HuH-7.5 (cell line): ENCODE measurements at regions not wholly inside any gene's neighbourhood (a gene's known extent, or its start where the extent isn't known, plus 50 kb on each side); places are given as distances from the start of the nearest gene placed in this dataset.

Experiments used
- DNase-seq: peaks from one replicate; pipeline ENCODE4 v3.0.0; 2011; ENCODE audit warnings: low spot score

DNA sequence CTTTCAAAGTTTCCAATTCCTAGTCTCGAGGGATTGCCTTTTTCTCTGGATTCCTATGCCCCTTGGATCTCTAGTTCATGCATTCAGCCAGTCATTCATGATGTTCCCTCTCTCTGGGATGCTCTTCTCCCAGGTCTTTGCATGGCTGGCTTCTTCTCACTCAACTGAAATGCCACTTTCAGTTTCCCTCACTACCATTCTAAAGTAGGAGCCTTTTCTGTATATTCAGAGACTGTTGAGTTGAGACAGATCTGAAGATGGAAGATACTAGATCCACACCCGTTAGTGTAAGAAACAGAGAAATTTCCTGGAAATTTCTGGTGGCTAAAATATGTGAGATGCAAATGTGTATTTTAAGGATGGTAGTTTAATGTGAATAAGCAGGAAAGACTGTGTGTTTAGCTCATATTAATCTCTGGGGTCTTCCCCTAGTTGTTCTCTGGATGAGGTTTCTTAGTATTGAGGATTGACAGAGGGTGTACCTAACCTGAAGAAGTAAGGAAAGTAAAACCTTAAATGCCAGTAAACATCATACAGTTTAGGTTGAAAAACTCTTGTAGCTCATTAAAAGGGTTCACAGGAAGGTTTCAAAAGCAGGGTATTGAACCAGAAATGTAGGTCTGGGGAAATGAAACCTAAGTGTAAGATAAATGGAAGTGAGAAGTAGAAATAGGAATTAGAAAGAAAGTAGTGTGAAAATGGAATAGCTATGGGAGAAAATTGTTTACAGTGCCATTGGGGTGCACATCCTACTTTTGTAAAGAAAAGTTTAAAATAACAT is 331.3 kb downstream of the NDFIP2 start:
- no peak for DNase-seq

DNA sequence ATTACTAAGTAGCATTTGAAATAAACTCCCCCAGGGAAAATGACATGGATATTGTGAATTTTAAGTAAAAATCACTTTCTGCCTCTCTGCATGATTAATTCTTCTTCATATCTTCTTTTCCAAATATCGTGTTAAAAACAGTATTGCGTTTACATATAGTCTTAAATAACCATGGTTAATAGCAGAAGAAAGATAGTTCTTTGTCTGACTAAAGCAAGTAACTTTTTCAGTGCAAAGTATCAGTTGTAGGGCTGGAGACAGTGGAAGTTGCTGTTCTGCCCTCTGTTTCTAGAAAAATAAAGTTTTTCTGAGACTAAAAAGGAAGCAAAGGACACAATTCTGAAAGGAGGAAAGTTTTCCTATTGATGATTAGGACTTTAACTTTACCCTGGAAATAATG is 330.2 kb downstream of the NDFIP2 start:
- no peak for DNase-seq

DNA sequence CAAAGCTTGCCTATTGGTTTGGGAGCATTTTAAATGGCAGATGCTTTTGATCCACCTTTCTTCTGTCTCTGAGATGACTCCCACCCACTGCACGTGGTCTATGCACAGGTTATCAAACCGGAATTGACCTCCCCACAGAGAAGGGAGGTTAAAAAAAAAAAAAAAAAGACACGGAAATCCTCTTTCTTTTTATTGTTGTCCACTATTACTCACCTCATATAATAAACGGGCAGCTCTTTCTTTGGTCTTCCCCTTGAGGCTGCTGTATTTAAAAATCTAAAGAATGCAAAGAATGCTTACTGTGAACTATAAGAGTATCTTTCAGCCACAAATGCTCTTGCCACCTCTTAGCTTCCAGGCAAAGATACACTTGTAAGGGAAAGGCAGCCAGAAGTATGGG is 329.7 kb downstream of the NDFIP2 start:
- no peak for DNase-seq

DNA sequence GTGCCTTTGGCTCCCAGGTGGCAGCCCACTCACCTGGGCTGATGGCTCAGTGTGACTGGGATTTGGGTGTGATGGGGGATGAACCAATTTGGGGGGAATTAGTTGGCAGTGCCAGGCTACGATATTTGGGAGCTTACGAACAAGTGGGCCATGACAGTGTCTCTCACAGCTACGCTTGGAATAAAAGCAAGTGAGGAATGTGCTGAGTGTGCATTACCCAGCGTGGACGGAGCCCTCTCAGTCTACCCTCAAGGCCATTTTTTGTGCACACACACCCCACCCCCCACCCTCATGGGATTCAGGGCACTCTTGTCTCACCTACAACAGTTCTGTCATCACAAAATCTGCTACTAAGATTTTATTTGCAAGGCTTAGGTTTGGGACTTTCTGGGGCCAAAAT is 329.1 kb downstream of the NDFIP2 start:
- no peak for DNase-seq

DNA sequence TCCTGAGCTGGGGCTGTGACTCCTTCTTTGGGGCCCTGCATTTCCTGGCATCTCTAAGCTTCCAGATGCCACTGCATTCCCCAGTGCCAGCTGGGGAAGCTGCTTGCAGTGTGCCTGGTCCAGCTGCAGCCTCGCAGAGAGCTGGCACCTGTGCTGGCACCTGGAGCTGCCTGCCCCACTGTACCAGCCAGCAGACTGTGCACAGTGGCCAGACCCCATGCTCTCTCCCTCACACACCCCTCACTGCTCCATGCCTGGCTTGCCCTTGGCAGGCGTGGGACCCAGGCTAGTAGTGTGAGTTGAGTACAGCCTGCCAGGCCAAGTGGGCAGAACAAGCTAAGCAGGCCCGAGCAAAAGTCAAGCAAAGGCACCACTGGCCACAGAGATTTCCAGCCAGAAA is 327.5 kb downstream of the NDFIP2 start:
- no peak for DNase-seq

DNA sequence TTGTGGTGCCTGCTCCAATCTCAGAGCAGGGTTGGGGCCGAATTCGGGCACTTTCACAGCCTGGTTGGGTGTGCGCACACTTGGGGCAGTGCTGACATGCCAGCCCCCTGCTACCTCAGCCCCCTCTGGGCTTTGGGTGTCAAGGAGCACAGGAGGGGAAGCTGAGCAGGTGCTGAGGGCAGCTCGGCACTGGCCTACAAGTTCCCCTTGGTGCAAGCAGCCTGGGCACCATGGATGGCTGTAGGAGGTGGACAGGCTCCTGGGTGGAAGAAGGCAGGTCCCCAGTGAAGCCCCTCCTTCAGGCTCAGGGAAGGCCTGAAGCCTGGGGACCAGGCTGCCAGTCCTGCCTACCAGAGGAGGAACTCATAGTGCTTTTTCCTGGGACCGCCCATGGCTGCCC is 326.6 kb downstream of the NDFIP2 start:
- no peak for DNase-seq

DNA sequence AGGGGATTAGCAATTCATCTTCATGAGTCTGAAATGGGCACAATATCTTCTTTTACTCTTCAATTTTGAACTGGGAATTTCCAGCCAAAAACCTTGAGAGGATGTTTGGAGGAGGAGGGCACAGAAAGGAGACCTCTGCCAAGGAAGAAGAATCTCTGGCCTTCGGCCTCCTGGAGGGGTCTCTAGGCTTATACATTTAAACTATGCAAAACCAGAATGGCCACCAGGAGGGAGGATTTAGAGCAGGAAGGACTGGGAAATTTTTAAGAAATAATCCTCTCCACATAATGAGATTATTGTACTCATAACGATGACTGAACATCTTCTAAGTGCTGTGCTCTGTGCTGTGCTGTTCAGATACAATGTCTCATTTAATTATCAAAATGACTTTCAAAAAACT is 325.9 kb downstream of the NDFIP2 start:
- DNase-seq, result no peak

DNA sequence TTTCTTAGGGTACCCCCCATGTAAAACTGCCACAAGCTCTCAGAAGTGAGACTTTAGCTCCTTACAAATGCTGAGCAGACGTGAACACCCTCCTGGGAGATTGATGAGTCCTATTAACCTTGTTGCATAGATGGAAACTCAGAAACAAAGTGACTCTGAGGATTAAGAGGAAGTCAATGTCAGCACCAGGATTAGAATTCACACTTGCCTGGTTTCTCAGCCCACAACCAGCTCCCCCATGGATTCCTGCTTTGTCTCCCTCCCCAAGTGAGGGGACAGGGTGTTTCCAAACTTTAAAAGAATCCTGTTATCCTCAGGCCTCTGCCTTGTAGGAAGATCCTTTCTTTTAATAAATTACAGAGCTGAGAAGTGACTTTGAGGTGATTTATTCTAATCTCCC is 324.4 kb downstream of the NDFIP2 start:
- DNase-seq, result no peak

DNA sequence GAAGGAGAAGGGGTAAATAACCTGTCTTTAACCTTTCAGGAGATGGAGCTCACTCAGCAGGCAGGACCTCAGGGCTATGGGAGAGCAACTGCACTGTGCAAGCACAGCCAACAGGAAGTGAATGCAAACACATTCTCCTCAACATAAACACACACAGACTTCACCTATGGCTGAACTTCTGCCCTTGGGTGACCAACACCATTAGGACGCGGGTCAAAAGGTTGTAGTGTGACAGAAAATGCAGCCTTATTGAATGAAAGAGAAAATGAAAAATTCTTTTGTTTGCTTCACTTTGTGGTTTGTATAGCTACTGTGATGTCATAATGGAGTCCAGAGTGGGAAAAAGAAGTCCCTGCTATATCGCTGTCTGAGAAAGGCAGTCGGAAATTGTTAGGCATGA is 323.0 kb downstream of the NDFIP2 start:
- peak; percentile 31 for DNase-seq

DNA sequence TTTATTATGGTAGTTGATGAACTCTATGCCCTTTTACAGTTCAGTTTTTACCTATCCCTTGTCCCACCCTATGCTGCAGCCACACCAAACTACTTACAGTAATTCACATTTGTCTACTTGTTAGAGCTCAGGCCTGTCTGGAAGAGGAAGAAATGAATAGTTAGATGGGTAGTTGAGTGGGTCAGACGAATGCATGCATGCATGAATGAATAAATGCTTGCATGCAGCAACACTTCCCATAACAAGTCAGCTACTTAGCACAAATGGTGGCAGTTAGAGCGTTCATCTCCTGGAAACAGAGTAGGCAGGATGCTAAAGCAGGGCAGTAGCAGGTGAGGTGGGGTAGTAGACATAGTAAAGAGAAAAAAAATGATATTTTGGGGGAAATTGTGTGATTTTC is 322.3 kb downstream of the NDFIP2 start:
- no peak for DNase-seq

DNA sequence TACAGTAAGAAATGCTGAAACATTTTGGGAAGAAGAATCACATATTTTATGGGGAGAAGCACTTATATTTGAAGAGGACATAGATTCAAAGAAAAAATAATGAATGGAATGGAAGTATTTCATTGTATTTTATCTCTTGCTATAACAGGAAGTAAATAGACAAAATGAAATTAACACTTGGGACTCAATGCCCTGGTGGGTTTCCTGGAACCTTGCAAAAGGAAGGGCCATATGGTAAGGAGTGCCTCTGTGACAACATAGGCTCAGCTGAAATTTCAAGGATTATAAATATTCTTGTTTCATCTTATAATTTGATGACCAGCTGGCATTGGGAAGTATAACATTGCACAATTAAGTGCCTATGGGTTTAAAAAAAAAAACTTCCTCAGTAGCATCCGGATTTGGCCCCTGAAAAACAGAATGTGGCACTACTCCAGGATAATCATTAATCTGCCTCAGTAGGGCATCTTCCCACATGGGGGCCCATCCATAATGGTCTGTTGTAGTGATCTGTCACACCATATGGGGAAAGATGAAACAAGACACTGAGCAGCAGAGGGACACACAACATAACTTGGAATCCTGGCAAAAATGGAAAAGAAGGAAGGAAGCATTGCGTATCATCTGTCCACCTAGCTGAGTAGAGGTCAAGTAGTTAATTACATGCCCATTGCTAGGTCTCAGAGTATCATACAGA is 321.6 kb downstream of the NDFIP2 start:
- no peak for DNase-seq

DNA sequence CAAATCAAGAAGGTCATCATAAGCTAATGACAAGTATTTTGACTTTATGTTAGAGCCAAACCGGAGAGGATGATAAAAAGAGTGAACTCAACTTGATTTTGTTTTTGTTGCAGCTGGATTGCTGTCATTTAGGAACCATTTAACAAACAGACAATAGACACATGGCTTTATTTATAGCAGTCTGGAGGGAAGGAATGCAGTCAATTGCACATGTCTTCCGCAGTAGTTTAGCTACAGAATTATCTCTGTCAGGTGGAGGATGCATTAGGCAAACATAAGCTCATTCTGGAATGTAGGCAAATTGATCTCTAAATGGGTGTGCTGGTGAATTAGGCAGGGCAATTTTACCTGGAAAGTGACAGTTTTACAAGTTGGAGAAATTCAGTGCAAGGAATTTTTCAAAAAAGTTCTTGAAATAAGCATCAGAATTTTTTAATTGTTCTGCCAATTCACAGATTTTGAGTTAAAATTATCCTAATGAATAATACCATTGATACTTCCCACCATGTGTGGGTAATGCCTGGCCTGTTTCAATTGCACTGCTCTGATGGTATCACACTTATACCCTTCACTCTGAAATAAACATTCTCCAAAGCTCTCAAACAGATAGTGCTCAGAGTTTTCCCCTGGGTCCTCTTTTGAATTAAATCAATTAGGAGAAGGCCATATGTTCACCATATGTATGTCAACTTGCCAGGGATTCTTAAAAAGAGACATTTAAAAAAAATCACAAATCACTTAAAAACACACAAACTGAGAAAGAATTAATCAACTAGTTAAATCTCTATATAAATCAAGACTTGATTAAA is 318.3 kb downstream of the NDFIP2 start:
- no peak for DNase-seq

DNA sequence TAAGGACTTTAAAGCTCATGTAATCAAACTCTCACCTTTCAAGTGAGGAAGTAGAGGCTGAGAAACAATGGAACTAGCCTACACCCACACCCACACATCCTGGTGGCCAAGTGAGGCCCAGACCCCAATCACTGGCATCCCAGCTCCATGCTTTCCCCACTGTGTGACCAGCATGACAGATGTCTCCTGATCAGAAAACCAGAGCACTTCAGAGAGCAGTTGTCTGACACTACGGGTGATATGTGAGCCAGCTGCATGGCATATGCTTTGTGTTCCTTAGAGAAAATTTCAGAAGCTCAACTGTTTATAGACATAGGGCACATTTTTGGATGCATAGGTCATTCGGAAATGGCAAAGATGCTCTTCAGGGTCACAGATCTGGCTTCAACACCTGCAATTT is 315.2 kb downstream of the NDFIP2 start:
- DNase-seq, result no peak

DNA sequence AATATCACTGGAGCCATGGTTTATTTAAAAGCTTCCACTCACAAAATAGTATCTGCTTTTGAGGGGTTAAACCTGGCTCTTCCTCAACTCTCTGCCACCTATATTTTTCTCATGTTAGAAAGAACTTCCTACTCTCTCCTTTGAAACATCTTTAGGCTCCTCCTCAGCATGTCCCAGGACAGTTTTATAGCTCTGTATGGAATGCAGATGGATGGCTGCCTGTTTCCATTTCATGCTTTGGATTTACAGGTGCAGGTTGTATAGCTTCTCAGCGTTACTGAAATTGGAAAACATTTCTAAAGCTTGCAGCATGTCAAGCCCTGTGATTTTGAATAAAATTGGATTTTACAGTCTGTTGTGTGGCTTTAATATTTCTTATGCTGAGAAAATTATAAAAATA is 314.0 kb downstream of the NDFIP2 start:
- DNase-seq, result no peak

DNA sequence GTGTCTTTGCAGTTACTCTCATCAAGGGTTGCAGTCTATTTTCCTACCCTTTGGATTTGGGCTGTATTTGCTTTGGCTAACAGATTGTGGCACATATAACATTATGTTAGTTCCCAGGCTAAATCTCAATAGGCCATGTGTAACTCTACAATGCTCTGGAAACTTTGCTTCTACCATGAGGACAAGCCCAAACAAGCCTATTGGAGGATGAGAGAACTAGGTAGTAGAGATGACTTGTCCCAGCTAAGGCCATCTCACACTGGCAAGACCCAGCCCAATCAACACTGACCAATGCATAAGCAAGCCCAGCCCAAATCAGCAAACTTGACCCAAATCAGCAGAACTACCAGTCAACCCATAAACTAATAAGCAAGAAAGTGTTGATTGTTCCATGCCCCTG is 311.8 kb downstream of the NDFIP2 start:
- no peak for DNase-seq

DNA sequence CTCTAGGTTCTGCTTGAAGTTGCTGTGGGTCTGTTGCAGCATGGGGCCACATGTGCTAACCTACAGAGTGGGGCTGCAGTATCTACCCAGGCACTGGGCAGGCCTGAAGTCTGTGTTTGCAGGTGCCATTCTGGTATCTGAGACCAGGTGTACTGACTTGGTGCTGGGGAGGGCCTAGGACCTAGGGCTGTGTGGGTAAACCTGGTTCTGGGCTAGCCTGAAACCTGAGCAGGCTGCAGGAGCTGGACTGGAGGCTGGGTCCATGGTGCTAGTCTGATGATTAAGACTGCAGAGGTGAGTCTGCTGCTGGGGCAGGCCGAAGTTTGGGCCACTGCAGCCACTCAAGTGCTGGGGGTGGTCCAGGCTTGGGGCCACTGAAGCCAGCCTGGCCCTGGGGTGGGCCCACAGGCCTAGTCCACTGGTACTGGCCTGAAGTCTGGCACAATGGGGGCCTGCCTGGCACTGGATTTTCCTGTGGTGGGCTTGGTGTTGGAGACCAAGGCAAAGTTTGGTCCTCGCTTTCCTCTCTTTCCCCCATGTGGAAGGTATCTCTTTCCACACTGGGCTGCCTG is 310.6 kb downstream of the NDFIP2 start:
- DNase-seq, result no peak

DNA sequence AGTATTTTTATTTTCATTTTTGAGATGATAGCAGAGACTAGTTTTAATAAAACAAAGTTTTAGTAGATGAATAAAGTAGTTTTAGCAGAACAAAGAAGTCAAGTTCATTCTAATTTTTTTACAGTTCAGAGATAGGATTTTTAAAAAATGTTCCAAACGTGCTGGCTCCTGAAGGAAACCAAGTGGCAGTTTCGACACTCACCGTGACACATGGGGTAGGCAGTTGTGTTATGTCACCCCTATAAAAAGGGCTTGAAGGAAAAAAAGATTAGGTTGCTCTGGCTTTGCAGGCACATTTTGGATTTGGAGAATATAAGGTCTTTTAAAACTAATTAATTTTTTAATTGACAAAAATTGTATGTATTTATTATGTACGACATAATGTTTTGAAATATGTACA is 305.2 kb downstream of the NDFIP2 start:
- DNase-seq, result no peak

DNA sequence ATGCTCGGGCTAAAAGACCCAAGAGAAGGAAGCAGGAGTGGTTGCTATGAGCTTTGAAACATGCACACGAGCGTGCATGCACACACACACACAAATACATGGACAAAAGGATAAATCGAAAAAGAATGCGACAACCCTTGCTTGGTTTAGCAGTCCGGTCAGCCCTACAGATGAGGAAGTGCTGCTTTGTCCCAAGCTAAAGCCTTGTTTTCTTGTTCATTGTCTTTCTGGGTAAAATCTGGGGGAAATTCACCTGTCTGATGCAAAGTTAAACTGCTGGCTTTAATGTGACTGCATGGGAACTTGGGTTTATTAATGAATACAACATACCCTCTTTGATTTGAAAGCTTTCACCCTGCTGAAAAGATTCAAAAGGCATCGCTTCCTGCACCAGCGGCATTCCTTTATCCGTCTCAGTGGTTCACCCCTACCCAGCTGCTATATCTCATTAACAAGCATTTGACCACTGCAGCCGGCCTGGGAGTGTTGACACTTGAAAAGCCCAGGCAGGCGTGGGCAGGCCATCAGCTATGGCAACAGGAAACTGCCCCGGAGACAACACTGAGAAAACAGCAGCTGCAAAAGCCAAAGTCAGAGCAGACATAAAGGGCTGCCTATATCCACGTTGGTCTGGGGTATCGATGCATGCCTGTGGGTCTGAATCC is 301.7 kb downstream of the NDFIP2 start:
- DNase-seq, result peak; percentile 20

DNA sequence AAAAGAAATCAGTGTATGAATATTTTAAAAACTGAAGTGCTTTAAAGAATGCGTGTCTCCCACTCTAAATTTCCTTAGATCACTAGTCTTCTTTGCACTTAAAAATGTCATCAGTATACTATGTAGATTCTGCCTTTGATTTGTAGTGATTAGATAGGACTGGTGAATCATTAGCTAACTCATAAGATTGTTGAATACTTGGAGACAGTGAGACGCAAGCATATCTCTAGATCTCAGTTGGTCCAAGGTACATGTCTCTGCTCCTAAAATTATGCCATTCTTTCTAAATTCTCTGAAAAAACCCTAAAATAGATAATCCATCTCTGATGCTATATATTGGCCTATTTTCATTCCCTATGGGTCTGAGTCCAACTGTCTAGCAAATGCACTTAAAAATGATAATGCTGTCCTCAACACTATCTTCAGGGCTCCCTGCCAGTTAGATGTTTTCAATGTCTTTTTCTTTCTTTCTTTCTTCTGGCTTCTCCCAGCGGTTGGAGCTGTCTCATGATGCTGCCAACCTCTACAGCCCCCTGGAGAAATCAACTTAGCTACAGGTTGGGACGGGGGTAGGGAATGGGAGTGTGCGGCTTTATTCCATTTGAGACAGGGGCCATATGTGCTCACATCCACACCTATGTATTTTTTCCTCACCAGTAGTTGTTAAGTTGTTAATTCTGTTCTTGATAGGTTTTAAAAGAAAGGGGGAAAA is 301.0 kb downstream of the NDFIP2 start:
- no peak for DNase-seq

DNA sequence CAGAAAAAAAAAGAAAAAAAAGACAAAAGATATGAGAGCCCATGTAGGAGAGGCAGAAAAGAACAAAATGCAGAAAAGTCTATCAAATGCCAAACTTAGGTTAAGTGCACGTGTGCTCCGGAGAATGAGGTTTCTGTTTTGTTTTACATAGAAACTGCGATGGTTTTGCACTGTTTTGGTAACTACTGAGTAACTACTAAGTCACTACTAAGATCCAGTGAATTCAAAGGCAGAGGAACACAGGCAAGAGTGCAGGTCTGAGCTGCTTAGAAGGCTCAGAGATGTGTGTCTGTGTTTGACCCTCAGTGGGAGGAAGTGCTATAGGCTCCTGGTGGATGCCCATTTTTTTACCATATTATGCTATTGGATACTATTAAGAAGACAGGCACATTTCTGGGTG is 299.3 kb downstream of the NDFIP2 start:
- no peak for DNase-seq

DNA sequence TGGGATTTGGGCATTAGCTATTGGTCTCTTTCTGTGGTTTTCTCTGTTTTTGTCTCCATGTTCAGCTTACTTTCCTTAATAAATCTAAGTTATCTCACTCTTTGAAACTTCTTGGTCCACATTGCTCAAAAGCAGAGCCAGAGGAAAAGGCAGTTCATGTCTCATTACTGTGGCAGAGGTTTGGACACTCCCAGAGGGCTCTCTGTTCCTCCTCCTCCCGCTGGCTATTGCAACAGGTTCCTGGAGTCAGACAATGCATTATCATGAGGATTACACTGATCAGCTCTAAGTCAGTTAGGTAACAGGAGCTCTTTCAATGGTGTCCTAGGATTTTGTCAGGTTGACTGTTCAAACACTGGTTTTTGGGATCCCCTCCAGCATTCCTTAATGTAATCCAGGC is 298.8 kb downstream of the NDFIP2 start:
- DNase-seq, result no peak
